ENCODE measurements at regions not wholly inside any gene's neighbourhood (a gene's known extent, or its start where the extent isn't known, plus 50 kb on each side); places are given as distances from the start of the nearest gene placed in this dataset.

DNA sequence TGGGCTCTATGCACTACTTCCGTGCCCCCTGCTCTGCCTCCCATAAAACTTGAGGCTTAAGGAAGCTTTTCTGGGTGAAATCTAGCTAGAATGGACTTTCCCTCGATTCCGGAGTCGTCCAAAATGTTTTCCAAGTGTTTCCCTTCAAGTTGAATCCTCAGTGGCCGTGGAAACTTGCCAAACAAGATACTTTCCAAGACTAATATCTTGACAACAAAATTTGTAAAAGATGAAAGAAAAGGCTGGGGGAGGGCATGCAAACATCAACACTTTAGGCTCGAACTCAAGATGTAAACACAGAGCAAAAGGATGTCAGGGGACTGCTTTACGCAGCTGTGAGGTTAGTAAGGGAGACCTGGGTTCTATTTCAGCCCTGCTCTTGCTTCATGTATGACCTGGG is 482.8 kb upstream of the KLF4 start:
- TF ChIP-seq, protein P1, sequence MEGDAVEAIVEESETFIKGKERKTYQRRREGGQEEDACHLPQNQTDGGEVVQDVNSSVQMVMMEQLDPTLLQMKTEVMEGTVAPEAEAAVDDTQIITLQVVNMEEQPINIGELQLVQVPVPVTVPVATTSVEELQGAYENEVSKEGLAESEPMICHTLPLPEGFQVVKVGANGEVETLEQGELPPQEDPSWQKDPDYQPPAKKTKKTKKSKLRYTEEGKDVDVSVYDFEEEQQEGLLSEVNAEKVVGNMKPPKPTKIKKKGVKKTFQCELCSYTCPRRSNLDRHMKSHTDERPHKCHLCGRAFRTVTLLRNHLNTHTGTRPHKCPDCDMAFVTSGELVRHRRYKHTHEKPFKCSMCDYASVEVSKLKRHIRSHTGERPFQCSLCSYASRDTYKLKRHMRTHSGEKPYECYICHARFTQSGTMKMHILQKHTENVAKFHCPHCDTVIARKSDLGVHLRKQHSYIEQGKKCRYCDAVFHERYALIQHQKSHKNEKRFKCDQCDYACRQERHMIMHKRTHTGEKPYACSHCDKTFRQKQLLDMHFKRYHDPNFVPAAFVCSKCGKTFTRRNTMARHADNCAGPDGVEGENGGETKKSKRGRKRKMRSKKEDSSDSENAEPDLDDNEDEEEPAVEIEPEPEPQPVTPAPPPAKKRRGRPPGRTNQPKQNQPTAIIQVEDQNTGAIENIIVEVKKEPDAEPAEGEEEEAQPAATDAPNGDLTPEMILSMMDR (IDR thresholded peaks at IDR 0.05; ENCODE audit: low read depth, low read length), result no peak
- TF ChIP-seq EZH2phosphoT487 (IDR thresholded peaks at IDR 0.05; ENCODE audit: low read depth), result no peak
